ENCODE measurements at regions not wholly inside any gene's neighbourhood (a gene's known extent, or its start where the extent isn't known, plus 50 kb on each side); places are given as distances from the start of the nearest gene placed in this dataset.

DNA sequence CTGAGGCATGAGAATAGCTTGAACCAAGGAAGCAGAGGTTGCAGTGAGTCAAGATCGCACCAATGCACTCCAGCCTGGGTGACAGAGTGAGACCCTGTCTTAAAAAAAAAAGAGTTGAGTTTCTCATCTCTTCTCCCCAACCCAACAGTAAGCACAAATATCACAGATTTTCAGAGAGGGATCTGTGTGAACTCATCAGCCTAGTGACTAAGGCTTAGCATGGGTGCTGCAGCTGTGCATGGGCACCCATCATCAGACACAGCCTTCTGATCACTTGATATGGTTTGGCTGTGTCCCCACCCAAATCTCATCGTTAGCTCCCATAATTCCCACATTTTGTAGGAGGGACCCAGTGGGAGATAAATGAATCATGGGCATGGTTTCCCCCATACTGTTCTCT, 298.9 kb downstream of the PCNX1 start:
- TF ChIP-seq YY1 (IDR thresholded peaks at IDR 0.05; ENCODE audit: insufficient read depth, insufficient read length): no peak
- TF ChIP-seq SUZ12 (IDR thresholded peaks at IDR 0.05; ENCODE audit: extremely low read depth, insufficient read depth, insufficient read length): no peak
- no peak for TF ChIP-seq ZNF274 (IDR thresholded peaks at IDR 0.05; ENCODE audit: low read depth, low read length)
